ENCODE measurements at regions not wholly inside any gene's neighbourhood (a gene's known extent, or its start where the extent isn't known, plus 50 kb on each side); places are given as distances from the start of the nearest gene placed in this dataset.

DNA sequence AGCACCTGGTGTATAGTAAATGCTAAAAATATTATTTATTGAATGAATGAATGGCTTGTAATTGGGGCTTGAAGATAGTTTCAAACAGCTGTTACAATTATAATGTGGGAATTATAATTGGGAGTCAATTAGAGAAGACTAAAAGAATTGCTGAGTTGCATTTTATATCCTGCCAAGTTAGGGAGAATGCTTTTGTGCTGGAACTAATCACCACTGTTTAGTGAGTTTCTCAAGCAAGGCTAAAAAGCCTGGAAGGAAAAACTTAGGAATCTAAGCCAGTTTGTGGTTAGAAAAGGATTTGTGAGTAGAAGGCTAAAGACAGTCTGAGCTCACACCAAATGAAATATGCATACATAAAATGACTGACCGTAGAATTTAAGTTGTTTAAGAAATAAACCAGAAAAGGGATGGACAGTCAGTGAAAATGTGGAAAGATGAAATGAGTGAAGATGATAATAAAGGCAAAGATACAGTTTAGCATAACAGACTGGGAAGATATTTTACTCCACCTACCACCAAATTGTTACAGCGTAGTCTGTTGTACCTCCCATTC lies 647.7 kb upstream of the FSHR start:
- intact Hi-C loops (cut with micrococcal nuclease; ENCODE audit: unreplicated experiment) (no loop called here), in situ Hi-C loops (cut with MboI) (no loop called here)
- no peaks in the 10 kb centered on the region for H4K20me1 ChIP-seq (ENCODE audit: control insufficient read depth, insufficient read depth)
- no peak for DNase-seq (ENCODE audit: low read depth, low spot score)
- H3K9me3 ChIP-seq (replicated peaks; ENCODE audit: control insufficient read depth, insufficient read depth, low read length) = no peaks in the 10 kb centered on the region
- H3K79me2 ChIP-seq (ENCODE audit: control insufficient read depth, insufficient read depth, low read length) = no peaks in the 10 kb centered on the region
- no peaks in the 10 kb centered on the region for H3K36me3 ChIP-seq (ENCODE audit: control insufficient read depth in 2 of 2, insufficient read depth in 2 of 2, low read length in 1 of 2)
- POLR2A ChIA-PET = no interaction called here
- TF ChIP-seq, protein P1, sequence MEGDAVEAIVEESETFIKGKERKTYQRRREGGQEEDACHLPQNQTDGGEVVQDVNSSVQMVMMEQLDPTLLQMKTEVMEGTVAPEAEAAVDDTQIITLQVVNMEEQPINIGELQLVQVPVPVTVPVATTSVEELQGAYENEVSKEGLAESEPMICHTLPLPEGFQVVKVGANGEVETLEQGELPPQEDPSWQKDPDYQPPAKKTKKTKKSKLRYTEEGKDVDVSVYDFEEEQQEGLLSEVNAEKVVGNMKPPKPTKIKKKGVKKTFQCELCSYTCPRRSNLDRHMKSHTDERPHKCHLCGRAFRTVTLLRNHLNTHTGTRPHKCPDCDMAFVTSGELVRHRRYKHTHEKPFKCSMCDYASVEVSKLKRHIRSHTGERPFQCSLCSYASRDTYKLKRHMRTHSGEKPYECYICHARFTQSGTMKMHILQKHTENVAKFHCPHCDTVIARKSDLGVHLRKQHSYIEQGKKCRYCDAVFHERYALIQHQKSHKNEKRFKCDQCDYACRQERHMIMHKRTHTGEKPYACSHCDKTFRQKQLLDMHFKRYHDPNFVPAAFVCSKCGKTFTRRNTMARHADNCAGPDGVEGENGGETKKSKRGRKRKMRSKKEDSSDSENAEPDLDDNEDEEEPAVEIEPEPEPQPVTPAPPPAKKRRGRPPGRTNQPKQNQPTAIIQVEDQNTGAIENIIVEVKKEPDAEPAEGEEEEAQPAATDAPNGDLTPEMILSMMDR (IDR thresholded peaks at IDR 0.05 in 2 of 3, conservative IDR thresholded peaks at IDR 0.05 in 1 of 3; ENCODE audit: control insufficient read depth in 2 of 3, extremely low read depth in 1 of 3, insufficient read depth in 1 of 3, low read depth in 3 of 3, low read length in 3 of 3) = no peak
- TF ChIP-seq POLR2AphosphoS2 (IDR thresholded peaks at IDR 0.05; ENCODE audit: low read depth, low read length) = no peak
- RAD21 ChIA-PET (ENCODE audit: unreplicated experiment) = no interaction called here
- no peaks in the 10 kb centered on the region for H3K4me1 ChIP-seq (ENCODE audit: control insufficient read depth, insufficient read depth, low read length)
- FAIRE-seq = no peak
- no peak overlapping the region for H3K27ac ChIP-seq (ENCODE audit: control insufficient read depth, insufficient read depth)
- no peak overlapping the region for H2AFZ ChIP-seq (ENCODE audit: control insufficient read depth, low read depth, low read length)
- no peak for ATAC-seq
- H3K4me3 ChIP-seq = no peak overlapping the region
- CTCF ChIA-PET = no interaction called here
- no peak overlapping the region for H3K9ac ChIP-seq (ENCODE audit: control insufficient read depth, insufficient read depth, low read length)
- H3K27me3 ChIP-seq (replicated peaks in 1 of 2; ENCODE audit: control insufficient read depth in 2 of 2, insufficient read depth in 2 of 2, low read length in 1 of 2) = no peaks in the 10 kb centered on the region
- no peak overlapping the region for H3K4me2 ChIP-seq (ENCODE audit: control insufficient read depth, insufficient read depth)
- no TSS peak for BruUV-seq (replicated peaks)
- SMC1A ChIA-PET (ENCODE audit: uncharacterized antibody, unreplicated experiment) = no interaction called here
- WGBS (ENCODE audit: insufficient coverage, insufficient replicate concordance, low lambda C conversion rate, missing lambda C conversion rate) = 25% methylated on average over 2 of the region's 2 CpGs

DNA sequence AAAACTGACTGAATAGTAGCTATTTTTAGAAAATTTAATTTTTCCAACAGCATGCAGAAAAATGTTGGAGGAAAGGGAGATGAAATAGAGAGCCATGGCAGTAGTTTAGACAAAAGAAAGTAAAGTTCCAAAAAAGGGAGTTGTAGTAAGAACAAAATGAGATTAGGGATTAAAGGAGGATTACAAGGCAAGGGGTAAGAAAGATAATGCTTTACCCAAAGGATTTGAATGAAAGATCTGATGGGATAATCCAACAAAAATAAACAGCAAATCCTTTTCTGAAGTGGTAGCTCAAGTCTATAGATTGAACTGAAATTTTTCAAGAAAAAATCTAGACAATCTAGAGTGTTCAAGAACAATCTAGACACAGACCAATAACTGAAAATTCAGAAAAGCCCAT lies 644.3 kb upstream of the FSHR start:
- POLR2A ChIA-PET = no interaction called here
- no peaks in the 10 kb centered on the region; a peak in 1 of 4 replicates for H3K27me3 ChIP-seq (replicated peaks in 1 of 2; ENCODE audit: control insufficient read depth in 2 of 2, insufficient read depth in 2 of 2, low read length in 1 of 2)
- no peak overlapping the region for H3K4me2 ChIP-seq (ENCODE audit: control insufficient read depth, insufficient read depth)
- SMC1A ChIA-PET (ENCODE audit: uncharacterized antibody, unreplicated experiment) = no interaction called here
- no peaks in the 10 kb centered on the region for H3K79me2 ChIP-seq (ENCODE audit: control insufficient read depth, insufficient read depth, low read length)
- CTCF ChIA-PET = no interaction called here
- no peaks in the 10 kb centered on the region for H3K4me1 ChIP-seq (ENCODE audit: control insufficient read depth, insufficient read depth, low read length)
- intact Hi-C loops (cut with micrococcal nuclease; ENCODE audit: unreplicated experiment) (no loop called here), in situ Hi-C loops (cut with MboI) (no loop called here)
- no peaks in the 10 kb centered on the region for H4K20me1 ChIP-seq (ENCODE audit: control insufficient read depth, insufficient read depth)
- RAD21 ChIA-PET (ENCODE audit: unreplicated experiment) = interaction anchor here (0.6 kb wide), 1 partner anchor 601 kb away, joined by 3 read pairs; no protein-coding TSS in a partner anchor
- no peak overlapping the region for H3K27ac ChIP-seq (ENCODE audit: control insufficient read depth, insufficient read depth)
- no peak overlapping the region for H3K4me3 ChIP-seq
- H3K9me3 ChIP-seq (replicated peaks; ENCODE audit: control insufficient read depth, insufficient read depth, low read length) = no peaks in the 10 kb centered on the region
- H3K36me3 ChIP-seq (ENCODE audit: control insufficient read depth in 2 of 2, insufficient read depth in 2 of 2, low read length in 1 of 2) = no peaks in the 10 kb centered on the region
- H3K9ac ChIP-seq (ENCODE audit: control insufficient read depth, insufficient read depth, low read length) = no peak overlapping the region
- H2AFZ ChIP-seq (ENCODE audit: control insufficient read depth, low read depth, low read length) = no peak overlapping the region
- DNase-seq (ENCODE audit: low read depth, low spot score) (no peak), ATAC-seq (no peak), FAIRE-seq (no peak)
- BruUV-seq (replicated peaks) = no TSS peak
- TF ChIP-seq SRF (IDR thresholded peaks at IDR 0.05; ENCODE audit: low read depth in 2 of 2, low read length in 2 of 2) (no peak), TCF7 (IDR thresholded peaks at IDR 0.05; ENCODE audit: borderline replicate concordance) (no peak), RELA (IDR thresholded peaks at IDR 0.05; ENCODE audit: borderline replicate concordance, partially characterized antibody) (no peak), MXI1 (IDR thresholded peaks at IDR 0.05; ENCODE audit: low read depth, low read length) (no peak), EZH2 (IDR thresholded peaks at IDR 0.05; ENCODE audit: borderline replicate concordance, control insufficient read depth, low read depth, low read length) (no peak), RAD21 (IDR thresholded peaks at IDR 0.05; ENCODE audit: insufficient read depth, low read depth, low read length) (no peak)
- TF ChIP-seq, protein P2, sequence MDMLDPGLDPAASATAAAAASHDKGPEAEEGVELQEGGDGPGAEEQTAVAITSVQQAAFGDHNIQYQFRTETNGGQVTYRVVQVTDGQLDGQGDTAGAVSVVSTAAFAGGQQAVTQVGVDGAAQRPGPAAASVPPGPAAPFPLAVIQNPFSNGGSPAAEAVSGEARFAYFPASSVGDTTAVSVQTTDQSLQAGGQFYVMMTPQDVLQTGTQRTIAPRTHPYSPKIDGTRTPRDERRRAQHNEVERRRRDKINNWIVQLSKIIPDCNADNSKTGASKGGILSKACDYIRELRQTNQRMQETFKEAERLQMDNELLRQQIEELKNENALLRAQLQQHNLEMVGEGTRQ (IDR thresholded peaks at IDR 0.05; ENCODE audit: borderline replicate concordance, low read depth, low read length) = no peak
- TF ChIP-seq, protein P3, sequence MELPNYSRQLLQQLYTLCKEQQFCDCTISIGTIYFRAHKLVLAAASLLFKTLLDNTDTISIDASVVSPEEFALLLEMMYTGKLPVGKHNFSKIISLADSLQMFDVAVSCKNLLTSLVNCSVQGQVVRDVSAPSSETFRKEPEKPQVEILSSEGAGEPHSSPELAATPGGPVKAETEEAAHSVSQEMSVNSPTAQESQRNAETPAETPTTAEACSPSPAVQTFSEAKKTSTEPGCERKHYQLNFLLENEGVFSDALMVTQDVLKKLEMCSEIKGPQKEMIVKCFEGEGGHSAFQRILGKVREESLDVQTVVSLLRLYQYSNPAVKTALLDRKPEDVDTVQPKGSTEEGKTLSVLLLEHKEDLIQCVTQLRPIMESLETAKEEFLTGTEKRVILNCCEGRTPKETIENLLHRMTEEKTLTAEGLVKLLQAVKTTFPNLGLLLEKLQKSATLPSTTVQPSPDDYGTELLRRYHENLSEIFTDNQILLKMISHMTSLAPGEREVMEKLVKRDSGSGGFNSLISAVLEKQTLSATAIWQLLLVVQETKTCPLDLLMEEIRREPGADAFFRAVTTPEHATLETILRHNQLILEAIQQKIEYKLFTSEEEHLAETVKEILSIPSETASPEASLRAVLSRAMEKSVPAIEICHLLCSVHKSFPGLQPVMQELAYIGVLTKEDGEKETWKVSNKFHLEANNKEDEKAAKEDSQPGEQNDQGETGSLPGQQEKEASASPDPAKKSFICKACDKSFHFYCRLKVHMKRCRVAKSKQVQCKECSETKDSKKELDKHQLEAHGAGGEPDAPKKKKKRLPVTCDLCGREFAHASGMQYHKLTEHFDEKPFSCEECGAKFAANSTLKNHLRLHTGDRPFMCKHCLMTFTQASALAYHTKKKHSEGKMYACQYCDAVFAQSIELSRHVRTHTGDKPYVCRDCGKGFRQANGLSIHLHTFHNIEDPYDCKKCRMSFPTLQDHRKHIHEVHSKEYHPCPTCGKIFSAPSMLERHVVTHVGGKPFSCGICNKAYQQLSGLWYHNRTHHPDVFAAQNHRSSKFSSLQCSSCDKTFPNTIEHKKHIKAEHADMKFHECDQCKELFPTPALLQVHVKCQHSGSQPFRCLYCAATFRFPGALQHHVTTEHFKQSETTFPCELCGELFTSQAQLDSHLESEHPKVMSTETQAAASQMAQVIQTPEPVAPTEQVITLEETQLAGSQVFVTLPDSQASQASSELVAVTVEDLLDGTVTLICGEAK (IDR thresholded peaks at IDR 0.05; ENCODE audit: borderline replicate concordance) = no peak
